ENCODE measurements at regions not wholly inside any gene's neighbourhood (a gene's known extent, or its start where the extent isn't known, plus 50 kb on each side); places are given as distances from the start of the nearest gene placed in this dataset.

DNA sequence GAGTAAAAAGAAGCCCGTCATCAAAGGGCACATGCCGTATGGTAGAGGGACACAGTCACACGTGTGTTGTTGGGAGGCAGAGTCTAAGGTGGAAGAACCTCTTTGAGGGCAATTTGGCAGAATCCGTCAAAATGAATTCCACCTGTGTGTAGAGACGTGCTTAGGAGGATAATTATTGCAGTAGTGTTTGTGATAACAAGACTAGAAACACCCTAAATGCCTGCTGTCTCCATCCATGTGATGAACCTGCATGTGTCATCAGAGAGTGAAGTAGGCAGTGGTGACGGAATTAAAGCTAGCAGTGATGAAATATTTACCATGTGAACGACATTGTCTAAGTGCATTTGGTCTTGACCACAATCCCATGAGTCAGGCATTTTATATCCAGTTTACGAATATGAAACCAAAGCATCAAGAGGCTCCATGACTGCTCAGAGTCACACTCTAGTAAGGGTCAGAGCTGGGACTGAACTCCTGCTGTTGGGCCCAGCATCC is 61.3 kb upstream of the ADORA2B start:
- H3K9ac ChIP-seq (ENCODE audit: insufficient read depth, low read depth, low read length), result no peak overlapping the region
- no peak for FAIRE-seq
- WGBS (ENCODE audit: low lambda C conversion rate), result 46% methylated on average over 6 of the region's 8 CpGs
- in situ Hi-C loops (cut with HindIII; ENCODE audit: extremely low pct_ligation_motif_present, low pct_unique_long_range_greater_than_20kb) (no loop called here), intact Hi-C loops (cut with micrococcal nuclease; ENCODE audit: unreplicated experiment) (no loop called here)
- ChIA-PET POLR2A (no interaction called here), CTCF (ENCODE audit: low intra/inter-chr PET ratio, low total read pairs) (no interaction called here)
- H2AFZ ChIP-seq (ENCODE audit: low read length), result no peak overlapping the region
- no peak overlapping the region for H3K4me2 ChIP-seq (ENCODE audit: low read depth, low read length)
- H3K4me1 ChIP-seq (ENCODE audit: insufficient read depth, low read length), result peaks cover 11% of the 10 kb centered on the region
- no peaks in the 10 kb centered on the region for H3K27me3 ChIP-seq (ENCODE audit: control insufficient read depth in 1 of 2, insufficient read depth in 2 of 2, low read length in 2 of 2)
- no peaks in the 10 kb centered on the region for H3K79me2 ChIP-seq (ENCODE audit: insufficient read depth, low read length)
- no peaks in the 10 kb centered on the region for H4K20me1 ChIP-seq (ENCODE audit: insufficient read depth, low read length)
- no peaks in the 10 kb centered on the region for H3K9me3 ChIP-seq (ENCODE audit: low read length)
- no peaks in the 10 kb centered on the region for H3K36me3 ChIP-seq (replicated peaks in 1 of 2; ENCODE audit: control insufficient read depth in 1 of 2, insufficient read depth in 2 of 2, low read length in 2 of 2)
- no peak for ATAC-seq
- no TSS peak for BruUV-seq (replicated peaks)
- DNase-seq (ENCODE audit: low spot score), result no peak
- no peak overlapping the region for H3K27ac ChIP-seq (ENCODE audit: extremely low read length, insufficient read depth, low read length)
- H3K4me3 ChIP-seq (replicated peaks in 1 of 3; ENCODE audit: insufficient read depth in 1 of 3, low read depth in 2 of 3, low read length in 3 of 3), result no peak overlapping the region
- TF ChIP-seq, protein P1, sequence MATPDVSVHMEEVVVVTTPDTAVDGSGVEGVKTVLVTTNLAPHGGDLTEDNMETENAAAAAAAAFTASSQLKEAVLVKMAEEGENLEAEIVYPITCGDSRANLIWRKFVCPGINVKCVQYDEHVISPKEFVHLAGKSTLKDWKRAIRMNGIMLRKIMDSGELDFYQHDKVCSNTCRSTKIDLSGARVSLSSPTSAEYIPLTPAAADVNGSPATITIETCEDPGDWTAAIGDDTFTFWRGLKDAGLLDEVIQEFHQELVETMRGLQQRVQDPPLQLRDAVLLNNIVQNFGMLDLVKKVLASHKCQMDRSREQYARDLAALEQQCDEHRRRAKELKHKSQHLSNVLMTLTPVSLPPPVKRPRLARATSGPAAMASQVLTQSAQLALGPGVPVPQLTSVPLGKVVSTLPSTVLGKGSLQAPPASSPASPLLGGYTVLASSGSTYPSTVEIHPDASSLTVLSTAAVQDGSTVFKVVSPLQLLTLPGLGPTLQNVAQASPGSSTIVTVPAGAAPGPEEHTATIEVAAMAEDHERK (CRISPR knock-in tag; IDR thresholded peaks at IDR 0.05; ENCODE audit: low read depth), result no peak
- TF ChIP-seq CSRNP1 (CRISPR knock-in tag; IDR thresholded peaks at IDR 0.05), result no peak
- TF ChIP-seq CREB1 (IDR thresholded peaks at IDR 0.05), result 0 out of 2 replicates have a peak, but pooled peaks have one; percentile 41
- no peak for TF ChIP-seq CREB1 (CRISPR knock-in tag; IDR thresholded peaks at IDR 0.05)
- TF ChIP-seq, protein P2, sequence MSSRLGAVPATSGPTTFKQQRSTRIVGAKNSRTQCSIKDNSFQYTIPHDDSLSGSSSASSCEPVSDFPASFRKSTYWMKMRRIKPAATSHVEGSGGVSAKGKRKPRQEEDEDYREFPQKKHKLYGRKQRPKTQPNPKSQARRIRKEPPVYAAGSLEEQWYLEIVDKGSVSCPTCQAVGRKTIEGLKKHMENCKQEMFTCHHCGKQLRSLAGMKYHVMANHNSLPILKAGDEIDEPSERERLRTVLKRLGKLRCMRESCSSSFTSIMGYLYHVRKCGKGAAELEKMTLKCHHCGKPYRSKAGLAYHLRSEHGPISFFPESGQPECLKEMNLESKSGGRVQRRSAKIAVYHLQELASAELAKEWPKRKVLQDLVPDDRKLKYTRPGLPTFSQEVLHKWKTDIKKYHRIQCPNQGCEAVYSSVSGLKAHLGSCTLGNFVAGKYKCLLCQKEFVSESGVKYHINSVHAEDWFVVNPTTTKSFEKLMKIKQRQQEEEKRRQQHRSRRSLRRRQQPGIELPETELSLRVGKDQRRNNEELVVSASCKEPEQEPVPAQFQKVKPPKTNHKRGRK (CRISPR knock-in tag; IDR thresholded peaks at IDR 0.05), result no peak
- no peak for TF ChIP-seq ZSCAN31 (CRISPR knock-in tag; IDR thresholded peaks at IDR 0.05; ENCODE audit: low read depth)
- TF ChIP-seq, protein P3, sequence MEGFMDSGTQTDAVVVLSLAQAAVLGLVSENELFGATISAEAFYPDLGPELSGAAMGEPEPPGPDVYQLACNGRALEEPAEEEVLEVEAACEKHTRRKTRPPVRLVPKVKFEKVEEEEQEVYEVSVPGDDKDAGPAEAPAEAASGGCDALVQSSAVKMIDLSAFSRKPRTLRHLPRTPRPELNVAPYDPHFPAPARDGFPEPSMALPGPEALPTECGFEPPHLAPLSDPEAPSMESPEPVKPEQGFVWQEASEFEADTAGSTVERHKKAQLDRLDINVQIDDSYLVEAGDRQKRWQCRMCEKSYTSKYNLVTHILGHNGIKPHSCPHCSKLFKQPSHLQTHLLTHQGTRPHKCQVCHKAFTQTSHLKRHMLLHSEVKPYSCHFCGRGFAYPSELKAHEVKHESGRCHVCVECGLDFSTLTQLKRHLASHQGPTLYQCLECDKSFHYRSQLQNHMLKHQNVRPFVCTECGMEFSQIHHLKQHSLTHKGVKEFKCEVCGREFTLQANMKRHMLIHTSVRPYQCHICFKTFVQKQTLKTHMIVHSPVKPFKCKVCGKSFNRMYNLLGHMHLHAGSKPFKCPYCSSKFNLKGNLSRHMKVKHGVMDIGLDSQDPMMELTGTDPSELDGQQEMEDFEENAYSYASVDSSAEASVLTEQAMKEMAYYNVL (CRISPR knock-in tag; IDR thresholded peaks at IDR 0.05; ENCODE audit: borderline replicate concordance), result no peak
- TF ChIP-seq ZBTB43 (CRISPR knock-in tag; conservative IDR thresholded peaks at IDR 0.05), result no peak
- TF ChIP-seq PAXIP1 (CRISPR knock-in tag; conservative IDR thresholded peaks at IDR 0.05), result no peak
- no peak for TF ChIP-seq ATM (IDR thresholded peaks at IDR 0.05; ENCODE audit: borderline replicate concordance)
